IPS-20b (cell line): ENCODE measurements at regions not wholly inside any gene's neighbourhood (a gene's known extent, or its start where the extent isn't known, plus 50 kb on each side); places are given as distances from the start of the nearest gene placed in this dataset.

Experiments used
- H3K27ac ChIP-seq: one replicate; pipeline ENCODE4 v1.5.1; 2013; ENCODE audit warnings: low read length
- H3K27me3 ChIP-seq: 2 replicates; pipeline ENCODE4 v1.6.1; 2013; ENCODE audit warnings: mild to moderate bottlenecking, low read length, inconsistent platforms; ENCODE audit not compliant: insufficient read depth
- H3K36me3 ChIP-seq: 2 replicates; pipeline ENCODE4 v1.6.1; 2013; ENCODE audit warnings: low read depth, mild to moderate bottlenecking, inconsistent platforms, low read length, moderate library complexity; ENCODE audit not compliant: insufficient read depth
- H3K4me1 ChIP-seq: 2 replicates; pipeline ENCODE4 v1.6.1; 2013; ENCODE audit warnings: mild to moderate bottlenecking, control low read depth, inconsistent platforms, low read length, moderate library complexity; ENCODE audit not compliant: insufficient read depth
- H3K4me3 ChIP-seq: 2 replicates; pipeline ENCODE4 v1.5.1; 2013; ENCODE audit warnings: mild to moderate bottlenecking, low read length, inconsistent platforms
- H3K9ac ChIP-seq: 2 replicates; pipeline ENCODE4 v1.6.1; 2013; ENCODE audit warnings: low read depth, mild to moderate bottlenecking, inconsistent platforms, low read length, moderate library complexity
- H3K9me3 ChIP-seq: 2 replicates; pipeline ENCODE4 v1.6.1; 2013; ENCODE audit warnings: mild to moderate bottlenecking, low read depth, low read length, inconsistent platforms; ENCODE audit not compliant: insufficient read depth

- Histone ChIP-seq H3K36me3 (no peaks in the 10 kb centered on the region), H3K4me3 (no peak overlapping the region), H3K4me1 (peaks cover 4% of the 10 kb centered on the region; the same call in 1 of the 2 replicates), H3K9ac (no peak overlapping the region), H3K27ac (no peak overlapping the region), H3K9me3 (no peaks in the 10 kb centered on the region), H3K27me3 (no peaks in the 10 kb centered on the region)
Observed at GRCh38 chr15:87317900-87318299, 938.6 kb downstream of the NTRK3 start.

DNA sequence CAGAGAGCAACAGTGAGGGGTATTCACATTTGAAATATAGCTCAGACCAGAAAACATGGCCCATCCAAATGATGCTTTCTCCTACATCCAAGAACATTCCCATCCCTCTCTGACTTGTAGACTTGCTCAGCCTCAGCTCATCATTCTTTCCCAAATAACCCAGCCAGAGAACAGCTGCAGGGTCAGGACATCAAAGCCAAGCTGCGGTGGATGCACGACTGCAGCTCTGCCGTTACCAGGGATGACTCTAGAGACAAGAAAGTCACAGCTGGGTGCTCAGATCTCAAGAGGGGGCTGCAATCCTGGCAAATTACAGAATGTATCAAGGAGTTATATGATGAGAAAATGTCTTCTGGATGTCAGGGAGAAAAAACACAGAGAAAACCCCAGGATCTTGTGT lies 944.3 kb downstream of the NTRK3 start:
- no peak overlapping the region for H3K27ac ChIP-seq
- H3K9me3 ChIP-seq = no peaks in the 10 kb centered on the region
- no peak overlapping the region for H3K9ac ChIP-seq
- peaks cover 5% of the 10 kb centered on the region; the same call in 1 of the 2 replicates for H3K4me1 ChIP-seq
- H3K36me3 ChIP-seq = no peaks in the 10 kb centered on the region
- H3K27me3 ChIP-seq = no peaks in the 10 kb centered on the region
- no peak overlapping the region for H3K4me3 ChIP-seq

- no peak overlapping the region for H3K27ac ChIP-seq
Observed at GRCh38 chr15:87300146-87300545, 956.4 kb downstream of the NTRK3 start.

GRCh38 chr15:87294854-87295253 lies 961.7 kb downstream of the NTRK3 start:
- Histone ChIP-seq H3K36me3 (no peaks in the 10 kb centered on the region), H3K27me3 (no peaks in the 10 kb centered on the region), H3K4me1 (no peaks in the 10 kb centered on the region), H3K27ac (no peak overlapping the region), H3K4me3 (no peak overlapping the region), H3K9ac (no peak overlapping the region), H3K9me3 (peaks cover under 1% of the 10 kb centered on the region; the same call in 1 of the 2 replicates)

More at GRCh38 chr15:87300146-87300545, 956.4 kb downstream of the NTRK3 start:
- H3K27me3 ChIP-seq = no peaks in the 10 kb centered on the region
- H3K4me3 ChIP-seq = no peak overlapping the region
- peaks cover 5% of the 10 kb centered on the region; the same call in 1 of the 2 replicates for H3K9me3 ChIP-seq
- H3K4me1 ChIP-seq = no peaks in the 10 kb centered on the region
- no peak overlapping the region for H3K9ac ChIP-seq
- no peaks in the 10 kb centered on the region for H3K36me3 ChIP-seq

DNA sequence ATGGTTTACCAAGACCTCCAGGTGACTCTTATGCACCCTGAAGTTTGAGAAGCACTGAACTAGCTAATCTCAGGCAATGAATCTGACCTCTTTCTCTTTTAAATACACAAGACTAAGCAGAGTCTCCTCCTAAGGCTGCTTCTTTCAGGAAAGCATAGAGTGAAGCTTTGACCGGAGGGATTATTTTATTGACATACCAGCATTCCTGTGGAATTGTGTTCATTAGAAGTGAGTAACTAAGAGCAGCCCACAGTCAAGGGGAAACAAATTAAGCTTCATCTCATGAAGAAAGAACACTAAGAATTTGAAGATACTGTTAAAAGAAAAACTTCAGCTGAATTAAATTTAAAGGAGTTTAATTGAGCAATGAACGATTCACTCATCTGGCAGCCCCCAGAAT lies 963.5 kb downstream of the NTRK3 start:
- Histone ChIP-seq H3K9me3 (no peaks in the 10 kb centered on the region; the same call in 1 of the 2 replicates), H3K9ac (no peak overlapping the region), H3K4me3 (no peak overlapping the region), H3K27ac (no peak overlapping the region), H3K4me1 (no peaks in the 10 kb centered on the region), H3K36me3 (no peaks in the 10 kb centered on the region), H3K27me3 (no peaks in the 10 kb centered on the region)

- Histone ChIP-seq H3K9me3 (no peaks in the 10 kb centered on the region; the same call in none of the 2 replicates), H3K27ac (no peak overlapping the region), H3K4me1 (no peaks in the 10 kb centered on the region), H3K36me3 (no peaks in the 10 kb centered on the region), H3K4me3 (no peak overlapping the region), H3K27me3 (no peaks in the 10 kb centered on the region), H3K9ac (no peak overlapping the region)
Observed at GRCh38 chr15:87287156-87287555, 969.4 kb downstream of the NTRK3 start.

DNA sequence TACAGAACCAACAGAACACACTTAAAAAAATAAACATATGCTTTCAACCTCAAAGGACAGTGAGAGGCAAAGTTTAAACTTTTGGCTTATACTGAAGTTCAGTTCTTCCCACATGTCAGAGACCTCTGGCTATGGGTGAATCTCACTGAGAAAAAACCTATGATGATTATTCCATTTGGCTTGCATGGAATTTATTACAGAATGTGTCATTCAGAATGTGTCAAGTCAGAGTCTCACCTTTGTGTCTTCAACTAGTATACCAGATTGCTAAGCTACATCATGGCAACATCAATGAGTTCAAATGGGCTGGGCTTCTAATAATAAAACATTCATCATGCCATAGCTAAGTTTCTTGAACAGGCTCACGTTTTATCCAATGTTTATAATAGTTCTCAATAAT lies 987.0 kb downstream of the NTRK3 start:
- Histone ChIP-seq H3K9ac (no peak overlapping the region), H3K4me1 (peaks cover 8% of the 10 kb centered on the region; the same call in 1 of the 2 replicates), H3K27me3 (no peaks in the 10 kb centered on the region), H3K4me3 (no peak overlapping the region), H3K27ac (no peak overlapping the region), H3K36me3 (no peaks in the 10 kb centered on the region), H3K9me3 (peaks cover 13% of the 10 kb centered on the region)

GRCh38 chr15:87268675-87269074 lies 987.9 kb downstream of the NTRK3 start:
- no peaks in the 10 kb centered on the region for H3K27me3 ChIP-seq
- no peaks in the 10 kb centered on the region for H3K36me3 ChIP-seq
- H3K9ac ChIP-seq = no peak overlapping the region
- no peak overlapping the region for H3K27ac ChIP-seq
- H3K4me3 ChIP-seq = no peak overlapping the region
- peaks cover 13% of the 10 kb centered on the region; the same call in 1 of the 2 replicates for H3K4me1 ChIP-seq
- peaks cover 8% of the 10 kb centered on the region; the same call in 1 of the 2 replicates for H3K9me3 ChIP-seq

DNA sequence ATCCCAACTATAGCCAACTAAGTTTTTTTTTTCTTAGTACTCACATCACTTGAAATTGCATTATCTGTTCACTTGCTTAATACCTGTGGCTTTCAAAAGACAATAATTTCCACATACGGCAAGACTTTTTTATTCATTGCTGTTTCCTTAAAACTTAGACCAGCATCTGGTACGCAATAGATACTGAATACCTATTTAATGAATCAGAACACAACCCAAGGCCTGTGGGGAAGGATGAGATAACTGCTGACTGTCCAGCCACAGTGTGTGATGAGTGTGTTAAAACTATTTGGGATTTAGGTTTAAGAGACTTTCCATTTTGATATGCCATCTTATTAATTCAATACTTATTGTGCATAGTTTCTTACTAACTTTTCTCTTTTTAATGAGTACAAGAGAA lies 988.7 kb downstream of the NTRK3 start:
- no peak overlapping the region for H3K27ac ChIP-seq
- no peaks in the 10 kb centered on the region for H3K27me3 ChIP-seq
- H3K9ac ChIP-seq = no peak overlapping the region
- H3K4me3 ChIP-seq = no peak overlapping the region
- H3K9me3 ChIP-seq = no peaks in the 10 kb centered on the region
- peaks cover 13% of the 10 kb centered on the region; the same call in 1 of the 2 replicates for H3K4me1 ChIP-seq
- no peaks in the 10 kb centered on the region for H3K36me3 ChIP-seq

DNA sequence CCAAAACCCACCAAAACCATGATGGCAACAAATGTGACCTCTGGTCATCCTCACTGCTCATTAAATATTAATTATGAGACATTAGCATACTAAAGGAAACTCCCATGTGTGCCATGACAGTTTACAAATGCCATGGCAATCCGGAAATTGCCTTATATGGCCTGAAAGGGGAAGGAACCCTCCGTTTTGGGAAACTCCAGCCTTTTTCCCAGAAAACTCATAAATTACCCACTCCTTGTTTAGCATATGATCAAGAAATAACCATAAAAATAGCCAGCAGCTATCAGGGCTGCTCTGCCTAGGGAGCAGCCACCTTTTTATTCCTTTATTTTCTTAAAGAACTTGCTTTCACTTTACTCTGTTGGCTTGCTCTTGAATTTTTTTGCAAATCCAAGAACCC lies 992.7 kb downstream of the NTRK3 start:
- no peak overlapping the region; the same call in 1 of the 2 replicates for H3K9ac ChIP-seq
- peak overlapping the region; percentile 22 for H3K27ac ChIP-seq
- H3K27me3 ChIP-seq = no peaks in the 10 kb centered on the region
- no peaks in the 10 kb centered on the region for H3K9me3 ChIP-seq
- no peak overlapping the region for H3K4me3 ChIP-seq
- H3K36me3 ChIP-seq = no peaks in the 10 kb centered on the region
- peaks cover 13% of the 10 kb centered on the region; the same call in 1 of the 2 replicates for H3K4me1 ChIP-seq

DNA sequence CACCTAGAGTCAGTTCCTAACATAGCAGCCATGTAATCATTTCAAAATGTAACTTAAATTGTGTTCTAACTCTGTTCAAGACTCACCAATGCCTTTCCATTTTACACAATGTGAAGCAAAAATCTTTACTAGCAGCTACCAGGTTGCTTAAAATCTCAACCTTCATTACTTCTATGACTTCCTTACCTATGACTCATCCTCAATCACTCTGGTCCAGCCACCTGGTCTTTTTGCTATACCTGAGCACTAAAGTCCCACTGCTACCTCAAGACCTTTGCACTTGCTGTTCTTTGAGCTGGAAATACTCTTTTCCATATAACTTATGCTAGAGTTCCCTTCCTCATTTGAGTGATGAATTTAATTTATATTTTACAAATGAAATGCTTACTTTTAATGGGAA lies 993.2 kb downstream of the NTRK3 start:
- no peak overlapping the region; the same call in 1 of the 2 replicates for H3K4me3 ChIP-seq
- H3K9me3 ChIP-seq = no peaks in the 10 kb centered on the region
- peaks cover 13% of the 10 kb centered on the region; the same call in 1 of the 2 replicates for H3K4me1 ChIP-seq
- no peak overlapping the region for H3K9ac ChIP-seq
- H3K27me3 ChIP-seq = no peaks in the 10 kb centered on the region
- no peaks in the 10 kb centered on the region for H3K36me3 ChIP-seq
- no peak overlapping the region for H3K27ac ChIP-seq

GRCh38 chr15:87245592-87245991 lies 1010.9 kb downstream of the NTRK3 start:
- H3K9ac ChIP-seq = no peak overlapping the region
- H3K27ac ChIP-seq = no peak overlapping the region
- no peaks in the 10 kb centered on the region for H3K4me1 ChIP-seq
- no peak overlapping the region for H3K4me3 ChIP-seq
- no peaks in the 10 kb centered on the region for H3K36me3 ChIP-seq
- H3K27me3 ChIP-seq = no peaks in the 10 kb centered on the region
- no peaks in the 10 kb centered on the region for H3K9me3 ChIP-seq
